Liver (tissue), 8 donors: ENCODE measurements at regions not wholly inside any gene's neighbourhood (a gene's known extent, or its start where the extent isn't known, plus 50 kb on each side); places are given as distances from the start of the nearest gene placed in this dataset.

Source experiments
- DNase-seq: peaks from one replicate; pipeline ENCODE4 v3.0.0-alpha.2; 2017; ENCODE audit warnings: low spot score
- H3K27ac ChIP-seq, 2 donors: one replicate each; pipeline ENCODE4 v1.7.0; 2013; ENCODE audit warnings: inconsistent platforms in 2 of 2, low read length in 2 of 2, control low read depth in 1 of 2, low read depth in 1 of 2, mild to moderate bottlenecking in 1 of 2
- H3K27me3 ChIP-seq, 4 donors: one replicate each; pipeline versions ENCODE4 v1.6.1 to v1.7.0; 2013; ENCODE audit warnings: low read length in 3 of 4, inconsistent platforms in 1 of 4, mild to moderate bottlenecking in 1 of 4, moderate library complexity in 1 of 4; ENCODE audit not compliant: control insufficient read depth in 4 of 4, insufficient read depth in 4 of 4
- H3K36me3 ChIP-seq, 4 donors: one replicate each; pipeline versions ENCODE4 v1.6.1 to v1.7.0; 2013; ENCODE audit warnings: low read length in 3 of 4, mild to moderate bottlenecking in 3 of 4, low read depth in 1 of 4, moderate library complexity in 1 of 4; ENCODE audit not compliant: control insufficient read depth in 4 of 4, insufficient read depth in 3 of 4
- H3K4me1 ChIP-seq, 4 donors: one replicate each; pipeline versions ENCODE4 v1.6.1 to v1.7.0; 2013; ENCODE audit warnings: low read length in 3 of 4, mild to moderate bottlenecking in 3 of 4, moderate library complexity in 1 of 4; ENCODE audit not compliant: control insufficient read depth in 4 of 4, insufficient read depth in 4 of 4
- H3K4me3 ChIP-seq, 3 donors: one replicate each; pipeline versions ENCODE4 v1.6.1 to v1.7.0; 2013; ENCODE audit warnings: low read length in 3 of 3, control low read depth in 1 of 3, low read depth in 1 of 3, mild to moderate bottlenecking in 1 of 3
- H3K9ac ChIP-seq, 2 donors: one replicate each; pipeline ENCODE4 v1.7.0; 2013; ENCODE audit warnings: low read length in 2 of 2, mild to moderate bottlenecking in 2 of 2, moderate library complexity in 2 of 2, control low read depth in 1 of 2, low read depth in 1 of 2
- H3K9me3 ChIP-seq, 4 donors: one replicate each; pipeline versions ENCODE4 v1.6.1 to v1.7.0; 2013; ENCODE audit warnings: low read length in 3 of 4; ENCODE audit not compliant: control insufficient read depth in 4 of 4
- EGR1 ChIP-seq, 2 donors: IDR thresholded peaks; 2 replicates each; pipeline ENCODE4 v1.6.1; 2016 to 2018; ENCODE audit warnings: antibody characterized with exemption in 2 of 2, low read depth in 2 of 2
- FOXA1 ChIP-seq: IDR thresholded peaks from 2 replicates; pipeline ENCODE4 v1.6.1; 2016; ENCODE audit warnings: antibody characterized with exemption
- FOXA2 ChIP-seq: IDR thresholded peaks from 2 replicates; pipeline ENCODE4 v1.6.1; 2016; ENCODE audit warnings: antibody characterized with exemption
- GABPA ChIP-seq, 2 donors: IDR thresholded peaks in 1 of 2; conservative IDR thresholded peaks in 1 of 2; 2 replicates each; pipeline ENCODE4 v1.6.1; 2016; ENCODE audit warnings: antibody characterized with exemption in 2 of 2, mild to moderate bottlenecking in 1 of 2, moderate library complexity in 1 of 2
- HNF4A ChIP-seq, 2 donors: conservative IDR thresholded peaks; 2 replicates each; pipeline ENCODE4 v1.6.1; 2016; ENCODE audit warnings: antibody characterized with exemption in 2 of 2, mild to moderate bottlenecking in 2 of 2
- HNF4G ChIP-seq: IDR thresholded peaks from 2 replicates; pipeline ENCODE4 v1.6.1; 2016; ENCODE audit warnings: antibody characterized with exemption
- JUND ChIP-seq, 2 donors: IDR thresholded peaks; 2 replicates each; pipeline ENCODE4 v1.6.1; 2016; ENCODE audit warnings: antibody characterized with exemption in 2 of 2
- NR2F2 ChIP-seq: IDR thresholded peaks from 2 replicates; pipeline ENCODE4 v1.6.1; 2016; ENCODE audit warnings: antibody characterized with exemption
- RAD21 ChIP-seq, 2 donors: IDR thresholded peaks; 2 replicates each; pipeline ENCODE4 v1.6.1; 2016; ENCODE audit warnings: antibody characterized with exemption in 2 of 2, mild to moderate bottlenecking in 2 of 2
- RXRA ChIP-seq, 2 donors: IDR thresholded peaks; 2 replicates each; pipeline ENCODE4 v1.6.1; 2017 to 2018; ENCODE audit warnings: antibody characterized with exemption in 2 of 2, mild to moderate bottlenecking in 1 of 2
- SP1 ChIP-seq: IDR thresholded peaks from 2 replicates; pipeline ENCODE4 v1.6.1; 2018; ENCODE audit warnings: antibody characterized with exemption, mild to moderate bottlenecking
- TAF1 ChIP-seq: conservative IDR thresholded peaks from 2 replicates; pipeline ENCODE4 v1.6.1; 2016; ENCODE audit warnings: antibody characterized with exemption, mild to moderate bottlenecking
- YY1 ChIP-seq: IDR thresholded peaks from 2 replicates; pipeline ENCODE4 v1.6.1; 2016; ENCODE audit warnings: antibody characterized with exemption, mild to moderate bottlenecking
- WGBS: extraction: QIAGEN DNeasy Blood & Tissue Kit; methylation state at CpG from one replicate; pipeline ENCODE4 v1.1.7; 2013; 5-methylcytosine and 5-hydroxymethylcytosine counted together
- TF ChIP-seq, protein P1 (sequence below): fragments of 150-350 bp; IDR thresholded peaks from 2 replicates; pipeline ENCODE4 v1.5.1; 2017; ENCODE audit warnings: improper control_type of control experiment, low read depth, low read length; ENCODE audit not compliant: missing input control
- TF ChIP-seq, protein P2 (sequence below): IDR thresholded peaks from 2 replicates; pipeline ENCODE4 v1.6.1; 2016; ENCODE audit warnings: antibody characterized with exemption, mild to moderate bottlenecking
- TF ChIP-seq, protein P3 (sequence below): IDR thresholded peaks from 2 replicates; pipeline ENCODE4 v1.6.1; 2016; ENCODE audit warnings: antibody characterized with exemption
- TF ChIP-seq, protein P4 (sequence below): IDR thresholded peaks from 2 replicates; pipeline ENCODE4 v1.6.1; 2016; ENCODE audit warnings: antibody characterized with exemption
- donor health status: healthy.
- donor health status: healthy.
- donor health status: healthy.
- donor health status: healthy.
- donor health status: healthy.

DNA sequence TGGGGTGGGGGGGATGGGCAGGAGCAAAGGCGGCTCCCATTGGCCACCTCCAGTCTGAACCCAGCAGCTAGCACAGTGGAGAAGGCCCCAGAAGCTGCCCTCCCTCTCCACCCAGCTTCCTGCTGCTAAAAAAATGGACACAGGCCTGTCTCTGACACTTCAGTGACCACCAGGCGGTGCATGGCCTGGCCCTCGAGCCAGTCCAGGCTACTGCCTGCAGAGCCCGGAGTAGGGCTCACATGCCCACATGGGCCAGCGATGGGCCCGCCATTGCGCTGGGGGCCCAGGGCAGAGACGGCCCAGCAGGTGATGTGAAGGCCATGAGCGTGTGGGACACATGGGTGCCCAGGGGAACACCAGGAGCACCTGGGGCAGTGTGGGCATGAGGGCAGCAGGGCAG, 52.1 kb upstream of the NOTCH1 start:
- Histone ChIP-seq H3K4me1 (no peaks in the 10 kb centered on the region), H3K4me3 (no peak overlapping the region), H3K27ac (no peak overlapping the region), H3K9me3 (no peaks in the 10 kb centered on the region), H3K9ac (no peak overlapping the region), H3K27me3 (no peaks in the 10 kb centered on the region), H3K36me3 (no peaks in the 10 kb centered on the region)
- TF ChIP-seq, protein P1, sequence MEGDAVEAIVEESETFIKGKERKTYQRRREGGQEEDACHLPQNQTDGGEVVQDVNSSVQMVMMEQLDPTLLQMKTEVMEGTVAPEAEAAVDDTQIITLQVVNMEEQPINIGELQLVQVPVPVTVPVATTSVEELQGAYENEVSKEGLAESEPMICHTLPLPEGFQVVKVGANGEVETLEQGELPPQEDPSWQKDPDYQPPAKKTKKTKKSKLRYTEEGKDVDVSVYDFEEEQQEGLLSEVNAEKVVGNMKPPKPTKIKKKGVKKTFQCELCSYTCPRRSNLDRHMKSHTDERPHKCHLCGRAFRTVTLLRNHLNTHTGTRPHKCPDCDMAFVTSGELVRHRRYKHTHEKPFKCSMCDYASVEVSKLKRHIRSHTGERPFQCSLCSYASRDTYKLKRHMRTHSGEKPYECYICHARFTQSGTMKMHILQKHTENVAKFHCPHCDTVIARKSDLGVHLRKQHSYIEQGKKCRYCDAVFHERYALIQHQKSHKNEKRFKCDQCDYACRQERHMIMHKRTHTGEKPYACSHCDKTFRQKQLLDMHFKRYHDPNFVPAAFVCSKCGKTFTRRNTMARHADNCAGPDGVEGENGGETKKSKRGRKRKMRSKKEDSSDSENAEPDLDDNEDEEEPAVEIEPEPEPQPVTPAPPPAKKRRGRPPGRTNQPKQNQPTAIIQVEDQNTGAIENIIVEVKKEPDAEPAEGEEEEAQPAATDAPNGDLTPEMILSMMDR = no peak
- TF ChIP-seq NR2F2 (no peak), HNF4G (no peak), SP1 (no peak), RAD21 (IDR thresholded peaks at IDR 0.05) (no peak), HNF4A (conservative IDR thresholded peaks at IDR 0.05) (no peak), JUND (IDR thresholded peaks at IDR 0.05) (no peak), FOXA2 (no peak), GABPA (IDR thresholded peaks at IDR 0.05 in 1 of 2, conservative IDR thresholded peaks at IDR 0.05 in 1 of 2) (no peak), TAF1 (no peak), EGR1 (IDR thresholded peaks at IDR 0.05; ENCODE audit: low read depth in 2 of 2) (no peak), FOXA1 (no peak), RXRA (IDR thresholded peaks at IDR 0.05) (no peak), YY1 (no peak)
- TF ChIP-seq, protein P2, sequence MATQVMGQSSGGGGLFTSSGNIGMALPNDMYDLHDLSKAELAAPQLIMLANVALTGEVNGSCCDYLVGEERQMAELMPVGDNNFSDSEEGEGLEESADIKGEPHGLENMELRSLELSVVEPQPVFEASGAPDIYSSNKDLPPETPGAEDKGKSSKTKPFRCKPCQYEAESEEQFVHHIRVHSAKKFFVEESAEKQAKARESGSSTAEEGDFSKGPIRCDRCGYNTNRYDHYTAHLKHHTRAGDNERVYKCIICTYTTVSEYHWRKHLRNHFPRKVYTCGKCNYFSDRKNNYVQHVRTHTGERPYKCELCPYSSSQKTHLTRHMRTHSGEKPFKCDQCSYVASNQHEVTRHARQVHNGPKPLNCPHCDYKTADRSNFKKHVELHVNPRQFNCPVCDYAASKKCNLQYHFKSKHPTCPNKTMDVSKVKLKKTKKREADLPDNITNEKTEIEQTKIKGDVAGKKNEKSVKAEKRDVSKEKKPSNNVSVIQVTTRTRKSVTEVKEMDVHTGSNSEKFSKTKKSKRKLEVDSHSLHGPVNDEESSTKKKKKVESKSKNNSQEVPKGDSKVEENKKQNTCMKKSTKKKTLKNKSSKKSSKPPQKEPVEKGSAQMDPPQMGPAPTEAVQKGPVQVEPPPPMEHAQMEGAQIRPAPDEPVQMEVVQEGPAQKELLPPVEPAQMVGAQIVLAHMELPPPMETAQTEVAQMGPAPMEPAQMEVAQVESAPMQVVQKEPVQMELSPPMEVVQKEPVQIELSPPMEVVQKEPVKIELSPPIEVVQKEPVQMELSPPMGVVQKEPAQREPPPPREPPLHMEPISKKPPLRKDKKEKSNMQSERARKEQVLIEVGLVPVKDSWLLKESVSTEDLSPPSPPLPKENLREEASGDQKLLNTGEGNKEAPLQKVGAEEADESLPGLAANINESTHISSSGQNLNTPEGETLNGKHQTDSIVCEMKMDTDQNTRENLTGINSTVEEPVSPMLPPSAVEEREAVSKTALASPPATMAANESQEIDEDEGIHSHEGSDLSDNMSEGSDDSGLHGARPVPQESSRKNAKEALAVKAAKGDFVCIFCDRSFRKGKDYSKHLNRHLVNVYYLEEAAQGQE = no peak
- TF ChIP-seq, protein P3, sequence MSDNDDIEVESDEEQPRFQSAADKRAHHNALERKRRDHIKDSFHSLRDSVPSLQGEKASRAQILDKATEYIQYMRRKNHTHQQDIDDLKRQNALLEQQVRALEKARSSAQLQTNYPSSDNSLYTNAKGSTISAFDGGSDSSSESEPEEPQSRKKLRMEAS = no peak
- TF ChIP-seq, protein P4, sequence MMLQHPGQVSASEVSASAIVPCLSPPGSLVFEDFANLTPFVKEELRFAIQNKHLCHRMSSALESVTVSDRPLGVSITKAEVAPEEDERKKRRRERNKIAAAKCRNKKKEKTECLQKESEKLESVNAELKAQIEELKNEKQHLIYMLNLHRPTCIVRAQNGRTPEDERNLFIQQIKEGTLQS = no peak
- WGBS = 92% methylated on average over 9 of the region's 9 CpGs
- no peak for DNase-seq

DNA sequence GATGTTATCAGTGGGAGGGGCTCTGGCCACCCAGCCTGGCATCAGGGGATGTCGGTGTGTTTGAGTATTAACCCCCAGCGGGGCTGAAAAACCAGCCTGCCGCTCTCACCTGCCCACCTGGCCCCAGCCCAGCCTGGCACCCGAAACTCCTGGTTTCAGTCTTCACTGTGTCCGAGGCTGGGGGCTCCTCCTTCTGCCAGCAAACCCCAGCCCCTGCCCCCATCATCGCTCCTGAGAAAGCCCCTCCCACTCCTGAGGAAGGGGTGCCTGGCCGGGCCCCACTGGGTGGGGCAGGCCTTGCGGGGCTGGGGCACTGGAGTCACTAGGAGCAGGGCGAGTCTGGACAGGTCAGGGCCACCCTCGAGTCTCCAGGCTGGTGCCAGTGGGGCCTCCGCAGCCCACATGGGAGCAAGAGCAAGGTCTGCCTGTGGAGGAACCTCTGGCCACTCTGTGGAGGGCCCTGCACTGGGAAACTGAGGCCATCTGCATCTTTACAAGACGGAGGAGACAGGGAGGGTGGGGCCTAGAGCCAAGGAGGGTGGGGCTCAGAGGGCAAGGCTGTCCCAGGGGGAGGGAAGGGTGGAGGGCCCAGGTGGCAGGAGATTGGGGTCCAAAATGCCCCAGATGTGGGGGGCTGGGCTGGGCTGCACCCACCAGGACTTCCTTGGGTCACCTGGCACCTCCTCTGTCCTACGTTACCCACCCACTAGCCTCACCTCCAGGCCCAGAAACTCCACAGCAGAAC, 51.5 kb upstream of the NOTCH1 start:
- DNase-seq = no peak
- H3K4me1 ChIP-seq = no peaks in the 10 kb centered on the region
- H3K9ac ChIP-seq = no peak overlapping the region
- no peak overlapping the region for H3K27ac ChIP-seq
- no peak overlapping the region for H3K4me3 ChIP-seq
- H3K9me3 ChIP-seq = no peaks in the 10 kb centered on the region
- no peaks in the 10 kb centered on the region for H3K27me3 ChIP-seq
- no peaks in the 10 kb centered on the region for H3K36me3 ChIP-seq
- 86% methylated on average over 13 of the region's 13 CpGs for WGBS
- no peak for TF ChIP-seq YY1
- TF ChIP-seq GABPA (IDR thresholded peaks at IDR 0.05 in 1 of 2, conservative IDR thresholded peaks at IDR 0.05 in 1 of 2) = no peak
- no peak for TF ChIP-seq HNF4A (conservative IDR thresholded peaks at IDR 0.05)
- no peak for TF ChIP-seq FOXA1
- TF ChIP-seq, protein P3 = no peak
- no peak for TF ChIP-seq JUND (IDR thresholded peaks at IDR 0.05)
- TF ChIP-seq SP1 = no peak
- no peak for TF ChIP-seq FOXA2
- TF ChIP-seq, protein P4 = no peak
- TF ChIP-seq, protein P1 = no peak
- TF ChIP-seq TAF1 = no peak
- no peak for TF ChIP-seq EGR1 (IDR thresholded peaks at IDR 0.05; ENCODE audit: low read depth in 2 of 2)
- no peak for TF ChIP-seq HNF4G
- TF ChIP-seq, protein P2 = no peak
